HEK293 (cell line): ENCODE measurements at regions not wholly inside any gene's neighbourhood (a gene's known extent, or its start where the extent isn't known, plus 50 kb on each side); places are given as distances from the start of the nearest gene placed in this dataset.

ENCODE experiments used
- WT1 ChIP-seq: fragments of 450-650 bp; formaldehyde crosslinking; IDR thresholded peaks from 2 replicates; pipeline ENCODE4 v1.5.1; 2016; ENCODE audit warnings: missing biosample characterization, missing genetic modification characterization
- ZIC2 ChIP-seq: fragments of 450-650 bp; formaldehyde crosslinking; IDR thresholded peaks from 2 replicates; pipeline ENCODE4 v1.5.1; 2016; ENCODE audit warnings: missing biosample characterization, missing genetic modification characterization
- ZNF292 ChIP-seq: fragments of 450-650 bp; formaldehyde crosslinking; IDR thresholded peaks from 2 replicates; pipeline ENCODE4 v1.5.1; 2016; ENCODE audit warnings: low read depth, missing biosample characterization, missing genetic modification characterization, borderline replicate concordance
- ZNF324 ChIP-seq: fragments of 450-650 bp; formaldehyde crosslinking; IDR thresholded peaks from 2 replicates; pipeline ENCODE4 v1.5.1; 2016; ENCODE audit warnings: missing biosample characterization, missing genetic modification characterization
- ZNF394 ChIP-seq: fragments of 450-650 bp; formaldehyde crosslinking; IDR thresholded peaks from 2 replicates; pipeline ENCODE4 v1.5.1; 2016; ENCODE audit warnings: missing biosample characterization, missing genetic modification characterization, mild to moderate bottlenecking, moderate library complexity, borderline replicate concordance
- ZNF423 ChIP-seq: fragments of 450-650 bp; formaldehyde crosslinking; IDR thresholded peaks from 2 replicates; pipeline ENCODE4 v1.5.1; 2016; ENCODE audit warnings: missing biosample characterization, missing genetic modification characterization
- ZNF600 ChIP-seq: fragments of 450-650 bp; formaldehyde crosslinking; IDR thresholded peaks from 2 replicates; pipeline ENCODE4 v1.5.1; 2016; ENCODE audit warnings: missing biosample characterization, missing genetic modification characterization
- ZNF610 ChIP-seq: fragments of 450-650 bp; formaldehyde crosslinking; IDR thresholded peaks from 2 replicates; pipeline ENCODE4 v1.5.1; 2016; ENCODE audit warnings: missing biosample characterization, missing genetic modification characterization, borderline replicate concordance
- ZNF768 ChIP-seq: fragments of 450-650 bp; formaldehyde crosslinking; IDR thresholded peaks from 2 replicates; pipeline ENCODE4 v1.5.1; 2018; ENCODE audit warnings: missing biosample characterization, mild to moderate bottlenecking, missing genetic modification characterization
- ZNF785 ChIP-seq: fragments of 450-650 bp; formaldehyde crosslinking; IDR thresholded peaks from 2 replicates; pipeline ENCODE4 v1.5.1; 2016; ENCODE audit warnings: missing biosample characterization, missing genetic modification characterization
- TF ChIP-seq, protein P1 (sequence below): sonication (generic); formaldehyde crosslinking; IDR thresholded peaks from 2 replicates; pipeline ENCODE4 v1.8.1; 2022; ENCODE audit warnings: mild to moderate bottlenecking, moderate library complexity, missing genetic modification reagents
- TF ChIP-seq, protein P2 (sequence below): fragments of 450-650 bp; formaldehyde crosslinking; IDR thresholded peaks from 2 replicates; pipeline ENCODE4 v1.5.1; 2016; ENCODE audit warnings: missing biosample characterization, missing genetic modification characterization

DNA sequence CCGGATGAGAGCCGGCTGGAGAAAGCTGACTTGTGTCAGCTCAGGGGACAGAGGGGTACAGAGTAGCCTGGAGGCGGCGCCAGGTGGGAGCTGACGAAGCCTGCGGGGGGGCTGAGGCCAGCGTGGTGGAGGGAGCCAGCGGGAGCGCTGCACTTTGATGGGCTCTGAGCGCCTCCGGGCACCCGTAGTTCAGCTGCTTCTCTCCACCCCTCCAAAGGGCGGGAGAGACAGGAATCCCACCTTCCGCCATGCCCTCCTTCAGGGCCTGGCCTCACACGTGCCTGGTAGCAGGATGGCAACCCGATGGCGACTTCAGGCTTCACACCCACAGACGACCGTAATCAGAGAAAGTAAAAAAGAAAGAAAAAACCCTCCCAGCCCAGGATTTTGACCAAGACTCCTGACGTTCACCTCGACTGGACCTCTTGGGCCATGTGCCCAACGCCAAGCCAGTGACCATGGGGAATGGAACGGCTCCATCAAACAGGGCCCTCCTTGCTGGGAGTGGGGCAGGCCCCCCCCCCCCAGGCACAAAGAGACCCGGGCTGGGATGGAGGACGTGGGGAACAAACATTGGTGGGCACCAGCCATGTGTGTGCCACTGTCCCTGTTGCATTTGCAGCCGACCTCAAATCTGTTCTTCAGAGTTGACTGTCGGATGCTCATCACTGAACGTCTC, 60.7 kb upstream of the ASAP2 start:
- no peak for TF ChIP-seq ZNF324 (tag by site-specific recombination)
- no peak for TF ChIP-seq ZNF785 (tag by site-specific recombination)
- TF ChIP-seq ZNF610 (tag by site-specific recombination), result no peak
- TF ChIP-seq, protein P1, sequence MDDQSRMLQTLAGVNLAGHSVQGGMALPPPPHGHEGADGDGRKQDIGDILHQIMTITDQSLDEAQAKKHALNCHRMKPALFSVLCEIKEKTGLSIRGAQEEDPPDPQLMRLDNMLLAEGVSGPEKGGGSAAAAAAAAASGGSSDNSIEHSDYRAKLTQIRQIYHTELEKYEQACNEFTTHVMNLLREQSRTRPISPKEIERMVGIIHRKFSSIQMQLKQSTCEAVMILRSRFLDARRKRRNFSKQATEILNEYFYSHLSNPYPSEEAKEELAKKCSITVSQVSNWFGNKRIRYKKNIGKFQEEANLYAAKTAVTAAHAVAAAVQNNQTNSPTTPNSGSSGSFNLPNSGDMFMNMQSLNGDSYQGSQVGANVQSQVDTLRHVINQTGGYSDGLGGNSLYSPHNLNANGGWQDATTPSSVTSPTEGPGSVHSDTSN, result no peak
- no peak for TF ChIP-seq ZNF600 (tag by site-specific recombination)
- no peak for TF ChIP-seq ZNF394 (tag by site-specific recombination)
- TF ChIP-seq WT1 (tag by site-specific recombination), result no peak
- no peak for TF ChIP-seq ZIC2 (tag by site-specific recombination)
- TF ChIP-seq ZNF768 (tag by site-specific recombination), result no peak
- TF ChIP-seq ZNF423 (tag by site-specific recombination), result no peak
- TF ChIP-seq, protein P2, sequence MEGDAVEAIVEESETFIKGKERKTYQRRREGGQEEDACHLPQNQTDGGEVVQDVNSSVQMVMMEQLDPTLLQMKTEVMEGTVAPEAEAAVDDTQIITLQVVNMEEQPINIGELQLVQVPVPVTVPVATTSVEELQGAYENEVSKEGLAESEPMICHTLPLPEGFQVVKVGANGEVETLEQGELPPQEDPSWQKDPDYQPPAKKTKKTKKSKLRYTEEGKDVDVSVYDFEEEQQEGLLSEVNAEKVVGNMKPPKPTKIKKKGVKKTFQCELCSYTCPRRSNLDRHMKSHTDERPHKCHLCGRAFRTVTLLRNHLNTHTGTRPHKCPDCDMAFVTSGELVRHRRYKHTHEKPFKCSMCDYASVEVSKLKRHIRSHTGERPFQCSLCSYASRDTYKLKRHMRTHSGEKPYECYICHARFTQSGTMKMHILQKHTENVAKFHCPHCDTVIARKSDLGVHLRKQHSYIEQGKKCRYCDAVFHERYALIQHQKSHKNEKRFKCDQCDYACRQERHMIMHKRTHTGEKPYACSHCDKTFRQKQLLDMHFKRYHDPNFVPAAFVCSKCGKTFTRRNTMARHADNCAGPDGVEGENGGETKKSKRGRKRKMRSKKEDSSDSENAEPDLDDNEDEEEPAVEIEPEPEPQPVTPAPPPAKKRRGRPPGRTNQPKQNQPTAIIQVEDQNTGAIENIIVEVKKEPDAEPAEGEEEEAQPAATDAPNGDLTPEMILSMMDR (tag by site-specific recombination), result no peak
- no peak for TF ChIP-seq ZNF292 (tag by site-specific recombination)
